GM12892 (cell line): ENCODE measurements at regions not wholly inside any gene's neighbourhood (a gene's known extent, or its start where the extent isn't known, plus 50 kb on each side); places are given as distances from the start of the nearest gene placed in this dataset.
"Not testable (repeated sequence)": the region's sequence is repeated elsewhere in the genome, so short reads cannot be mapped to it uniquely, and the experiment has no call there.

Experiments
- DNase-seq: peaks from one replicate; pipeline ENCODE4 v3.0.0; 2011; ENCODE audit not compliant: insufficient read length
- FAIRE-seq: peaks from 2 replicates; lab custom pipeline; 2011; peaks lifted over from hg19 to GRCh38; lab: Jason Lieb, UNC
- POLR2A ChIP-seq: IDR thresholded peaks from 2 replicates; pipeline ENCODE4 v1.6.1; 2011; ENCODE audit warnings: low read depth, low read length, control low read depth
- POLR2AphosphoS5 ChIP-seq: IDR thresholded peaks from 2 replicates; pipeline ENCODE4 v1.6.1; 2011; ENCODE audit warnings: low read depth, low read length, control low read depth
- TAF1 ChIP-seq: IDR thresholded peaks from 2 replicates; pipeline ENCODE4 v1.6.1; 2011; ENCODE audit warnings: low read depth, mild to moderate bottlenecking, control low read depth, low read length, borderline replicate concordance

GRCh38 chr6:4661391-4661790, 114.8 kb upstream of the CDYL start:
- TF ChIP-seq POLR2A = no peak
- no peak for TF ChIP-seq TAF1
- TF ChIP-seq POLR2AphosphoS5 = no peak
- no peak for FAIRE-seq
- no peak for DNase-seq

GRCh38 chr6:4660377-4661321, 115.6 kb upstream of the CDYL start:
- no peak for DNase-seq
- FAIRE-seq = no peak
- TF ChIP-seq TAF1 (no peak), POLR2A (no peak)

GRCh38 chr6:4659719-4660118, 116.5 kb upstream of the CDYL start:
- not testable (repeated sequence) for DNase-seq, FAIRE-seq

GRCh38 chr6:4658486-4658885, 117.7 kb upstream of the CDYL start:
- no peak for DNase-seq
- TF ChIP-seq POLR2AphosphoS5 (no peak), TAF1 (no peak), POLR2A (no peak)
- FAIRE-seq = no peak

- DNase-seq (no peak), FAIRE-seq (no peak)
- TF ChIP-seq TAF1 = no peak
- no peak for TF ChIP-seq POLR2A
- TF ChIP-seq POLR2AphosphoS5 = no peak
These were observed 120.1 kb upstream of the CDYL start for GRCh38 chr6:4656106-4656505.

- TF ChIP-seq POLR2AphosphoS5 = no peak
- no peak for TF ChIP-seq TAF1
- no peak for TF ChIP-seq POLR2A
- no peak for FAIRE-seq
These were observed 120.8 kb upstream of the CDYL start for GRCh38 chr6:4655196-4656025.

GRCh38 chr6:4653141-4653540, 123.1 kb upstream of the CDYL start:
- no peak for TF ChIP-seq POLR2AphosphoS5
- TF ChIP-seq POLR2A = no peak
- TF ChIP-seq TAF1 = no peak
- DNase-seq = no peak
- no peak for FAIRE-seq

More at GRCh38 chr6:4655196-4656025, 120.8 kb upstream of the CDYL start:
- DNase-seq = no peak

GRCh38 chr6:4651831-4652467, 124.3 kb upstream of the CDYL start:
- TF ChIP-seq TAF1 = no peak
- no peak for TF ChIP-seq POLR2A
- no peak for TF ChIP-seq POLR2AphosphoS5
- DNase-seq (no peak), FAIRE-seq (no peak)

GRCh38 chr6:4649728-4650127, 126.5 kb upstream of the CDYL start:
- FAIRE-seq (no peak), DNase-seq (no peak)
- no peak for TF ChIP-seq POLR2AphosphoS5
- no peak for TF ChIP-seq POLR2A
- TF ChIP-seq TAF1 = no peak

GRCh38 chr6:4647414-4648365, 128.5 kb upstream of the CDYL start:
- TF ChIP-seq POLR2A (no peak), POLR2AphosphoS5 (no peak), TAF1 (no peak)
- no peak for DNase-seq
- FAIRE-seq = no peak
